GM12873 (cell line): ENCODE measurements at regions not wholly inside any gene's neighbourhood (a gene's known extent, or its start where the extent isn't known, plus 50 kb on each side); places are given as distances from the start of the nearest gene placed in this dataset.

Experiments
- CTCF ChIP-seq: IDR thresholded peaks from 2 replicates; pipeline ENCODE4 v1.5.1; 2012; ENCODE audit warnings: low read depth, mild to moderate bottlenecking, moderate library complexity, low read length, control low read depth; ENCODE audit not compliant: insufficient read depth; ENCODE audit errors: missing control alignments

GRCh38 chr5:125564317-125564975, 818.0 kb upstream of the ZNF608 start:
- TF ChIP-seq CTCF, result no peak

GRCh38 chr5:125574491-125575044, 828.1 kb upstream of the ZNF608 start:
- no peak for TF ChIP-seq CTCF

GRCh38 chr5:125575171-125575890, 828.9 kb upstream of the ZNF608 start:
- no peak for TF ChIP-seq CTCF

GRCh38 chr5:125575891-125576505, 829.6 kb upstream of the ZNF608 start:
- TF ChIP-seq CTCF, result no peak

GRCh38 chr5:125576822-125577221, 830.4 kb upstream of the ZNF608 start:
- no peak for TF ChIP-seq CTCF

- TF ChIP-seq CTCF, result no peak
Measured at GRCh38 chr5:125578551-125578950, 832.1 kb upstream of the ZNF608 start.

- TF ChIP-seq CTCF, result no peak
Measured at GRCh38 chr5:125579182-125579581, 832.7 kb upstream of the ZNF608 start.
